Heart right ventricle (tissue), 16 donors: ENCODE measurements at regions not wholly inside any gene's neighbourhood (a gene's known extent, or its start where the extent isn't known, plus 50 kb on each side); places are given as distances from the start of the nearest gene placed in this dataset.
"Not testable (repeated sequence)": the region's sequence is repeated elsewhere in the genome, so short reads cannot be mapped to it uniquely, and the experiment has no call there.

ENCODE experiments used
- ATAC-seq, 8 donors: fragments of 200-7000 bp; cut with Tn5 transposase; one replicate each; pipeline ENCODE4 v1.9.1; 2020; ENCODE audit warnings: mild to moderate bottlenecking in 8 of 8, moderate library complexity in 8 of 8, moderate number of reproducible peaks in 1 of 8
- DNase-seq, 2 donors: peaks; one replicate each; pipeline ENCODE4 v3.0.0-alpha.2; 2020
- H3K27ac ChIP-seq, 10 donors: fragments of 200-600 bp; sonication (generic) in 2 of 10; one replicate each; pipeline versions ENCODE4 v1.5.0 to v1.8.0; 2020 to 2022; ENCODE audit warnings: mild to moderate bottlenecking in 3 of 10
- H3K27me3 ChIP-seq, 7 donors: fragments of 200-600 bp; one replicate each; pipeline ENCODE4 v1.8.0; 2021 to 2022; ENCODE audit warnings: mild to moderate bottlenecking in 2 of 7
- H3K36me3 ChIP-seq, 9 donors: fragments of 200-600 bp; sonication (generic) in 1 of 9; one replicate each; pipeline versions ENCODE4 v1.5.0 to v1.8.0; 2020 to 2022; ENCODE audit warnings: mild to moderate bottlenecking in 2 of 9
- H3K4me1 ChIP-seq, 9 donors: fragments of 200-600 bp; sonication (generic) in 1 of 9; one replicate each; pipeline versions ENCODE4 v1.5.0 to v1.8.0; 2020 to 2022; ENCODE audit warnings: mild to moderate bottlenecking in 4 of 9
- H3K4me3 ChIP-seq, 10 donors: fragments of 200-600 bp; sonication (generic) in 2 of 10; one replicate each; pipeline versions ENCODE4 v1.5.0 to v1.8.0; 2020 to 2022; ENCODE audit warnings: mild to moderate bottlenecking in 7 of 10, moderate library complexity in 2 of 10
- H3K9me3 ChIP-seq, 11 donors: fragments of 200-600 bp in 10 of 11; sonication (generic) in 2 of 11; one replicate each; pipeline versions ENCODE4 v1.5.0 to v1.8.0; 2013 to 2022; ENCODE audit warnings: mild to moderate bottlenecking in 2 of 11, control low read depth in 1 of 11, moderate library complexity in 1 of 11
- WGBS, 2 donors: extraction: QIAGEN DNeasy Blood & Tissue Kit; methylation state at CpG; one replicate each; pipeline ENCODE4 v1.1.7; 2013; ENCODE audit warnings: inconsistent platforms in 1 of 2; 5-methylcytosine and 5-hydroxymethylcytosine counted together
- intact Hi-C, 10 donors: fragments of 100-400 bp; cut with DNase I; formaldehyde crosslinking; loops; one replicate each; pipeline versions ENCODE4 v1.11.1 to v1.14.2; 2022
- TF ChIP-seq, protein P1 (sequence below), 9 donors: fragments of 200-600 bp; sonication (generic) in 2 of 9; IDR thresholded peaks; one replicate each; pipeline versions ENCODE4 v1.5.0 to v1.8.0; 2021 to 2022; ENCODE audit warnings: antibody characterized with exemption in 9 of 9, mild to moderate bottlenecking in 5 of 9, moderate library complexity in 1 of 9
- donor health status: Arrhythmogenic right ventricular cardiomyopathy.
- donor health status: ischemic (EF 13 %, LVEDD 7.1; RV severe dilation, severe dysfunction).
- donor health status: healthy with polysubstance abuse.
- donor health status: DM: no; HTN: yes; CAD: no.
- donor health status: DM: no; HTN: no; CAD: no.
- donor health status: ischemic (EF 25% LVEDD 6.9; RV normal size, moderate dysfunction).
- donor health status: ischemic (EF 25% LVEDD 5.7; RV mildly dilated, moderate dysfunction).
- donor health status: healthy.
- donor health status: DM: yes; HTN: yes; CAD: no.
- donor health status: Ischemic cardiomyopathy.
- donor health status: ischemic (EF 35%, LVEDD 5.7; RV mildly dilated, moderate dysfunction).
- donor health status: nonischemic (EF 11% LVEDD 7.7; RV severe dilation, severe dysfunction).
- donor health status: DM: yes; HTN: yes; CAD: no.
- donor health status: PGD.
- donor health status: ischemic (EF 29% LVEDD 5.4; RV normal size, mild dysfunction).
- donor health status: nonischemic (EF 23%, LVEDD 6.1; RV moderate dilation, normal function).

DNA sequence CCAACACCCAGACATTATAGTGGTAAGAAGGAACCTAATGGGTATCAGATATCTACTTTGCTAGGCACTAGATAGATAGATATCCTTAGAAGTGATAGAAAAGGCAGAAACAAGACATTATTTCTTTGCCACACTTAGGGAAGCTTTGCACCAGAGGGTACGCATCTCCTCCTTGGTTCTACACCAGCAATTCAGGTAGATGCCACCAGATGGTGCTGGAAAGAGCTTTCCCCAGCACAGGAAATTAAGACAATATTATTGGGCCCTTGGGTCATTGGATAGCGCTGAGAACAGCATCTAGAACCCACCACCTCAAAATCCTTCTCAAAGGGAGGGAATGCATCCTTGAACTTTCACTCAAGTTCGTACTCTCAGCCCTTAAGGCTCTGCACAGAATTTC is 173.8 kb upstream of the CCL2 start:
- no peaks in the 10 kb centered on the region for H3K36me3 ChIP-seq
- no peak for DNase-seq
- H3K9me3 ChIP-seq: peaks cover 0 to 2% (median 0%) of the 10 kb centered on the region in 11 donors
- TF ChIP-seq, protein P1, sequence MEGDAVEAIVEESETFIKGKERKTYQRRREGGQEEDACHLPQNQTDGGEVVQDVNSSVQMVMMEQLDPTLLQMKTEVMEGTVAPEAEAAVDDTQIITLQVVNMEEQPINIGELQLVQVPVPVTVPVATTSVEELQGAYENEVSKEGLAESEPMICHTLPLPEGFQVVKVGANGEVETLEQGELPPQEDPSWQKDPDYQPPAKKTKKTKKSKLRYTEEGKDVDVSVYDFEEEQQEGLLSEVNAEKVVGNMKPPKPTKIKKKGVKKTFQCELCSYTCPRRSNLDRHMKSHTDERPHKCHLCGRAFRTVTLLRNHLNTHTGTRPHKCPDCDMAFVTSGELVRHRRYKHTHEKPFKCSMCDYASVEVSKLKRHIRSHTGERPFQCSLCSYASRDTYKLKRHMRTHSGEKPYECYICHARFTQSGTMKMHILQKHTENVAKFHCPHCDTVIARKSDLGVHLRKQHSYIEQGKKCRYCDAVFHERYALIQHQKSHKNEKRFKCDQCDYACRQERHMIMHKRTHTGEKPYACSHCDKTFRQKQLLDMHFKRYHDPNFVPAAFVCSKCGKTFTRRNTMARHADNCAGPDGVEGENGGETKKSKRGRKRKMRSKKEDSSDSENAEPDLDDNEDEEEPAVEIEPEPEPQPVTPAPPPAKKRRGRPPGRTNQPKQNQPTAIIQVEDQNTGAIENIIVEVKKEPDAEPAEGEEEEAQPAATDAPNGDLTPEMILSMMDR (IDR thresholded peaks at IDR 0.05): peak in 6 of 9 donors; percentile 26 to 44 (median 30)
- intact Hi-C loops: loop anchor here in 2 of 10 donors (5.0 kb wide), 2 partner anchors 61 to 66 kb away; no protein-coding TSS in a partner anchor
- peaks cover 0 to 28% (median 14%) of the 10 kb centered on the region in 7 donors for H3K27me3 ChIP-seq
- no peak overlapping the region for H3K4me3 ChIP-seq
- no peaks in the 10 kb centered on the region for H3K4me1 ChIP-seq
- H3K27ac ChIP-seq: no peak overlapping the region
- ATAC-seq: no peak
- 57 to 61% methylated on average over 3 of the region's 3 CpGs for WGBS, 2 donors

DNA sequence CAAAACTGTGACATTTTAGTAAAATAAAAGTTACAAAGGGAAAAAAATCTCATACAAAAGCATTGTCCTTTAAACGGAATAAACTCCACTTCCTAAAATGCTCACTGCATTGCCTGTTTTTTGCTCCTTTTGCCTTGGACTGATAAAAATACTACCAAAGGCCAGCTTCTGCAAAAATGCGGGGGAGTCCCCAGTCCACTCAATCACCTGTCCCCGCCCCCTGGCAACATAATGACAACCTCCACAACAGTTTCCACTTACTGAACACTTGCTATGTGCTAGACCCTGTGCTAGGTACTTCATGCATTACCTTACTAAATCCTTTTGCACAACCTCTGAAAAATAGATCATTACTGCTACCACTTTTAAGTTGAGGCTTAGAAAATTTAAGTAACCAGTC is 172.7 kb upstream of the CCL2 start:
- Histone ChIP-seq H3K36me3 (no peaks in the 10 kb centered on the region), H3K9me3 (peaks cover 0 to 2% (median 0%) of the 10 kb centered on the region in 11 donors), H3K4me3 (no peak overlapping the region), H3K27ac (no peak overlapping the region), H3K4me1 (no peaks in the 10 kb centered on the region), H3K27me3 (peaks cover 0 to 22% (median 13%) of the 10 kb centered on the region in 7 donors)
- ATAC-seq (no peak), DNase-seq (no peak)
- TF ChIP-seq, protein P1 (IDR thresholded peaks at IDR 0.05): no peak
- intact Hi-C loops: loop anchor here in 2 of 10 donors (5.0 kb wide), 2 partner anchors 60 to 65 kb away; no protein-coding TSS in a partner anchor
- 71 to 75% methylated on average over 3 of the region's 3 CpGs for WGBS, 2 donors

DNA sequence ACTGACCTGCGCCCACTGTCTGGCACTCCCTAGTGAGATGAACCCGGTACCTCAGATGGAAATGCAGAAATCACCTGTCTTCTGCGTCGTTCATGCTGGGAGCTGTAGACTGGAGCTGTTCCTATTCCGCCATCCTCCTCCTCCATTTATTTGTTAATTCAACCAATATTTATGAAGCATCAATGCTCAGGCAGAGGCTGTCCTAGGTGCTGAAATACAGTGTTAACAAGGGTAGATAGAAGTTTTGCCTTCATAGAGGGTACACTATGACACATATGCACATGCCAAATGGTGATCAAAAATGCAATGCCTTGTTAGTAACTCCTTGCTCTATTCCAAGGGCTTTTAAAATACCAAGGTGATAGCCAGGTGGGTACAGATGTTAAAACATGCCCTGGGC is 166.0 kb upstream of the CCL2 start:
- H3K36me3 ChIP-seq, H3K27ac ChIP-seq, H3K4me1 ChIP-seq, DNase-seq, ATAC-seq, H3K9me3 ChIP-seq, H3K4me3 ChIP-seq, intact Hi-C loops: not testable (repeated sequence)
- peaks cover 0 to 31% (median 4%) of the 10 kb centered on the region in 7 donors for H3K27me3 ChIP-seq
- WGBS, 2 donors: 86 to 92% methylated on average over 5 of the region's 5 CpGs

DNA sequence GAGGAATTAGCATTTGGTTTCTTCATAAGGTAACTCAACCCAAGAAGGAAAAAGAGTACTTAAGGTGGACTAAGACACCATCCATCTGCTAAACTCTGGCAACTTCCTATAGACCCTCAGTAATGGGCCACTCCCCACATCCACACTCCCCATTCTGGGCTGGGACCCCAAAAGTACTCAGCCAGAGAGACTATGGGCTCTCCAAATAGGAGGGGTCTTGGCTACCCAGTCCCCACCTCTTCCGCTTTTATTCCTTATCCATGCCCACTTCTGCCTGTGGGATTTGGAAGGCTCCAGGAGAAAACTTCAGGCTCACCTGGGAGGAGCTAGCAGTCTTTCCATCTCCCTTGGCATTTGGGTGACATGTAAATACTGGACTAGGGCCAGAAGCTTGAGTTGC is 164.5 kb upstream of the CCL2 start:
- 85 to 94% methylated on average over 1 of the region's 1 CpG for WGBS, 2 donors
- TF ChIP-seq, protein P1 (IDR thresholded peaks at IDR 0.05): no peak
- DNase-seq (no peak), ATAC-seq (no peak)
- Histone ChIP-seq H3K36me3 (no peaks in the 10 kb centered on the region), H3K4me3 (no peak overlapping the region), H3K27me3 (peaks cover 0 to 43% (median 4%) of the 10 kb centered on the region in 7 donors), H3K9me3 (no peaks in the 10 kb centered on the region), H3K27ac (no peak overlapping the region), H3K4me1 (no peaks in the 10 kb centered on the region)
- intact Hi-C loops: no loop called here

DNA sequence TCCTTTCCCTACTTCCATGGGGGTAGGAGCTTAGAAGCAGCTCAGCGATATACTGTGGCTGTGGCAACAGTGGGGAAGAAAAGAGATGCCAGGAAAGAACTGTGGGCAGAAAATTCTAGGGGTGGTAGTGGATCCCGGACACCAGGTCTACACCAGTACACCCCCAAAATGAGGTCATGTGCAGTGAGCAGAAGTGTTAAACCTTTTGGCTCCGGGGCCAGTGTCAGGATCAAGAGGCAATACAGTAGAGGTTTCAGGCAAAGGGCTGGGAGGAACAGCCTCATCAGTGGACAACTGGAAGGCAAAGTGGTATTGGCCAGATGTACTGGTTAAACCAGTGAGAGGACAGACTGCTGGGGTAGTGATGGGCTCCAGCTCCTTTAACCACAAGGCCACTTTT is 163.1 kb upstream of the CCL2 start:
- Histone ChIP-seq H3K4me1 (no peaks in the 10 kb centered on the region), H3K4me3 (no peak overlapping the region), H3K9me3 (no peaks in the 10 kb centered on the region), H3K36me3 (no peaks in the 10 kb centered on the region), H3K27ac (no peak overlapping the region), H3K27me3 (peaks cover 0 to 51% (median 13%) of the 10 kb centered on the region in 7 donors)
- WGBS, 2 donors: 81 to 86% methylated on average over 3 of the region's 3 CpGs
- ATAC-seq (no peak), DNase-seq (no peak)
- intact Hi-C loops: no loop called here
- TF ChIP-seq, protein P1 (IDR thresholded peaks at IDR 0.05): no peak
